Activated T-cell treated with anti-CD3 and anti-CD28 coated beads, Interleukin-2, amount 50 U/mL, for 24 hours (primary cell): ENCODE measurements at regions not wholly inside any gene's neighbourhood (a gene's known extent, or its start where the extent isn't known, plus 50 kb on each side); places are given as distances from the start of the nearest gene placed in this dataset.

Source experiments
- DNase-seq: peaks from one replicate; pipeline ENCODE4 v3.0.0-alpha.2; 2020
- H3K27ac Mint-ChIP-seq: 2 replicates; pipeline ENCODE4 v1.8.0; 2020; ENCODE audit warnings: mild to moderate bottlenecking, mixed read lengths
- H3K27me3 Mint-ChIP-seq: 2 replicates; pipeline ENCODE4 v1.8.0; 2020; ENCODE audit warnings: mixed read lengths
- H3K36me3 Mint-ChIP-seq: 2 replicates; pipeline ENCODE4 v1.8.0; 2020; ENCODE audit warnings: low read depth, mixed read lengths
- H3K4me1 Mint-ChIP-seq: 2 replicates; pipeline ENCODE4 v1.8.0; 2020; ENCODE audit warnings: low read depth, mixed read lengths
- H3K4me3 Mint-ChIP-seq: 2 replicates; pipeline ENCODE4 v1.8.0; 2020; ENCODE audit warnings: mild to moderate bottlenecking, moderate library complexity, mixed read lengths
- H3K9me3 Mint-ChIP-seq: 2 replicates; pipeline ENCODE4 v1.8.0; 2020; ENCODE audit warnings: mixed read lengths

DNA sequence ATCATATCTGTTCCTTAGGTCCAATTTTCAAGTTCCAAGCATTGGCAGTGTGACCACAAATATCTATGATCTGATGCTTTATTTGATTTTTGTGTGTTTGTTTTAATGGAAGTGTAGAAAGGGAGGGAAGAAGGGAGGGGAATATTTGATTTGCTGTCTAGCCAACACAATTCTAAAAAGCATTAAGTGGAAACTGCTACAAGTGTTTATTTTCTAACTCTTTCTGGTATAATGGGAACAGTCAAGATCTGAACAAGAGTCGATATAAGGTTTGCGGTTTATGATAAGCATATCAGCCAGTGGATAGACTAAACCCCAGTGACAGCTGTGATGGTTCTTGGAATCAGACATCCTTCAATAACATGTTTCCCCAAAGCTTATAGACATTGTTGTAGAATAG, 267.8 kb upstream of the SNX7 start:
- Mint-ChIP-seq H3K36me3 (no peaks in the 10 kb centered on the region), H3K4me3 (no peak overlapping the region), H3K27ac (no peak overlapping the region), H3K9me3 (no peaks in the 10 kb centered on the region), H3K4me1 (peaks cover 2% of the 10 kb centered on the region), H3K27me3 (no peaks in the 10 kb centered on the region)
- DNase-seq: no peak

DNA sequence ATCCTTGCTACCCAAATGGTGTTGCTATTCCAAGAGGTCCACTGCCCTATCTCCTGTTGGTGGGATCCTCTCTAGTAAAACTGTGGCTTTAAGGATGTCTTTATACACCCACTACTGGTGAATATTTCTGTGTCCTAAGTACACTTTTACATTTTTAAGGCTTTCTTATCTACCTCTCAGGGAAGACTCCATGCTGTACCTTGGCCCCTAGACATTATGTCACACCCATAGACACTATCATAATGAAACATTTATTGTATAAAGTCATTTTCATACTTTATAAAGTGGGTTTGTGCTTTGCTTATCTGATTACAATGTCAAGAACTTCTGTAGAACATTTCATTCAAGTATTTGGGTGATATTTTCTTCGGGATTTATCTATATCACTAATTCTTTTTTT, 270.3 kb upstream of the SNX7 start:
- H3K4me3 Mint-ChIP-seq: no peak overlapping the region
- no peak for DNase-seq
- H3K36me3 Mint-ChIP-seq: no peaks in the 10 kb centered on the region
- H3K9me3 Mint-ChIP-seq: no peaks in the 10 kb centered on the region
- H3K27ac Mint-ChIP-seq: no peak overlapping the region
- H3K27me3 Mint-ChIP-seq: no peaks in the 10 kb centered on the region
- peaks cover 13% of the 10 kb centered on the region for H3K4me1 Mint-ChIP-seq

DNA sequence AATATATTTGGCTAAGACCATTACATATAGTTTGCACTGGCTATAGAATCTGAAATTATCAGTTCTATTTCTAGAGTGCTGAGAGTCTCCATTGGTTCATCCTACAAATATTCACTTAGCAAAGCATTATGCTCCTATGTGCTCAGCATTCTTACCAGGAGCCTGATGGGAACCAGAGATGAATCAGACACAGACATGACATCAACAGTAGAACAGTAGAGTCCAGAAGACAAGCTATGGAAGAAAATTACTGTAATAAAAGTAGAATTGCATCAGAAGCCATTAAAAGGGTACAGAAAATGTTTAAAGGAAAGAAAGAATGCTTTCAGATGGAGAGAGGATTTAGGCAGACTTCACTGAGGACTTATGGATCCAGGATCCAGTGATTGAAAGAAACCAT, 271.7 kb upstream of the SNX7 start:
- Mint-ChIP-seq H3K9me3 (no peaks in the 10 kb centered on the region), H3K4me3 (no peak overlapping the region), H3K27me3 (no peaks in the 10 kb centered on the region), H3K27ac (no peak overlapping the region), H3K36me3 (no peaks in the 10 kb centered on the region), H3K4me1 (peaks cover 13% of the 10 kb centered on the region)
- DNase-seq: no peak

DNA sequence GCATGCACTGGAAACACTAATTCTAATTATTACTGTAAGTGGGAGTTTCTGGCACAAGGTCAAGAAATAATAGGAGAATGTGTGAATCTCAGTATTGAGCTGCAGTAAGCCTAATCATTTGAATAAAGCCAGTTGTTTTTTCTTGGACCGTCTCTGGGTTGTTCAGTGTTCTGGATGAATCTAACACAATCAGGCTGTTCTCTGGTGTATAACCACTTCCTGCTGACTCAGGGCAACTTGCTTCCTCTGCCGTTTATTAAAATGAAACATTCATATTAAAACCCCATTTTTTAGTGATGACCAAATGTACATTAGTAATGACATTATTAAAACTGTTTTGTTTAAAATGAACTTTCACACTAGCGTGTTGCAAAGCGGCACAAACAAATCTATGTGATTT, 273.1 kb upstream of the SNX7 start:
- H3K4me1 Mint-ChIP-seq: peaks cover 13% of the 10 kb centered on the region
- no peaks in the 10 kb centered on the region for H3K36me3 Mint-ChIP-seq
- no peaks in the 10 kb centered on the region for H3K9me3 Mint-ChIP-seq
- H3K4me3 Mint-ChIP-seq: no peak overlapping the region
- no peaks in the 10 kb centered on the region for H3K27me3 Mint-ChIP-seq
- peak overlapping the region; percentile 35 for H3K27ac Mint-ChIP-seq
- no peak for DNase-seq

DNA sequence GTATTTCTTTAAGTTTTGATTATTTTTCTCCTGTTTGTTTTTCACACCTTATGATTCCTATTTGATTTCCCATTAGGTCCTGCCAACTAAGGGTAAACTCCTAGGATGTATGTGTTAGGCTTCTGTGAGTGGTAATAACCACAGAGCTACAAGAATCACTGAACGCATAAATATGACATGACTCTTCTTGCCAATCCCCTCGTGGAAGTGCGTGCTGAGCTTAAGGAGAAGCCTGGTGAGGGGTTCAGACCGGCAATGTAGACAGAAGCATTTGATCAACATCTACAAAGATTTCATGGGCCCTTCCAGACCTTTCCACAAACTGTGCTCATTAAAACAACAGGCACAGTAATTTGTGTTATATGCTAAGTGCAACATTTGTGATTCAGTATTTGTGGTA, 273.8 kb upstream of the SNX7 start:
- H3K9me3 Mint-ChIP-seq: no peaks in the 10 kb centered on the region
- no peaks in the 10 kb centered on the region for H3K36me3 Mint-ChIP-seq
- H3K4me3 Mint-ChIP-seq: no peak overlapping the region
- no peaks in the 10 kb centered on the region for H3K27me3 Mint-ChIP-seq
- DNase-seq: no peak
- peaks cover 13% of the 10 kb centered on the region for H3K4me1 Mint-ChIP-seq
- no peak overlapping the region for H3K27ac Mint-ChIP-seq

DNA sequence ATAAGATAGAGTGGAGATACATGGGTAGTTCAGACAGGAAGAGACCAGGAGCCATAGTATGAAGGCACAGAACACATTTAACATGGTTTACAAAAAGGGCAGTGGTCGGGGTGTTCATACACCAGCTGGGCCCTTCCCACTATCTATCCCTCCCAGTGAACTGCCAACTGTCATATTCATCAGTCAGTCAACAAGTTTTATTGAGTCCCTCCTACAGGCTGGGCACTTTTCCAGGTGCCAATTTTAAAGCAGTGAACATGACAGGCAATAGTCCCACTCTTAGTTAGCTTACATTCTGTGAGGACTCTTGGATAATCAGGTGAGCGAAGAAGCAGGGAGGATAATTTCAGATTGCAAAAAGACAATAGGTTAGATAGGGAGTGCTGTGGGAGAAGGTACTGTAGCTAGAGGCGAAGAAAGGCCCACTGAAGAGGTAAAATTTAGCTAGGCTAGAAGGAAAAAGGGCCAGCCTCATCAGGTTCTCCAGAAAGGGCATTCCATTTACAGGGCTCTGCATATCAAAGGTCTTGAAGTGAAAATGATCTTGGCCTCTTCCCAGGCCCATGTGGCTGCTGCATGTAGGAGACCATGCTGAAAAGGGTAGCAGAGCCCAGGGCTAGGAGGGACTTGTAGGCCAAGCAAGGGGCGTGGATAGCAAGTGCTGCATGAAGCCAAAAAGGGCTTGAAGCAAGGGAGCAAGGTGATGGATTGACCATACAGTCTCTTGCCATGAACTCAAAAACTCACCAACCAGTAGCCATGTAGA, 274.7 kb upstream of the SNX7 start:
- no peak for DNase-seq
- no peak overlapping the region for H3K27ac Mint-ChIP-seq
- no peaks in the 10 kb centered on the region for H3K36me3 Mint-ChIP-seq
- no peaks in the 10 kb centered on the region for H3K27me3 Mint-ChIP-seq
- H3K4me3 Mint-ChIP-seq: no peak overlapping the region
- H3K9me3 Mint-ChIP-seq: no peaks in the 10 kb centered on the region
- peaks cover 13% of the 10 kb centered on the region for H3K4me1 Mint-ChIP-seq

DNA sequence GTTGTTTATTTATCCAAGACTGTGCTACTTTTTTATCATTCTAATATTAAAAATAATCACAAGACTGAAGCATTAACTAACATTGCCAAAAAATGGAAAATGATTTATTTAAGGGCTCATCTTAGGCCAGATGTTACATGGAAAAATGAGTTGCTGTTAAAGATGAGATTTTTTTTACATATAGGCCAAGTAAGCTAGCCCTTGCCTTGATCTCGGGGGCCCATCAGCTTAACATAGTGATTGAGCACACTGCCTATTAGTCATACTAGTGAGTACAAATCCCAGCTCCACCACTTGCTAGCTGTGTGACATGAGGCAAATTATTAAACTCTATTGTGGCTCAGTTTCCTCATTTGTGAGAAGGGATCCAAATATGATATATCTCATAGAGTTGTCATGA, 275.9 kb upstream of the SNX7 start:
- no peak overlapping the region for H3K27ac Mint-ChIP-seq
- no peak overlapping the region for H3K4me3 Mint-ChIP-seq

DNA sequence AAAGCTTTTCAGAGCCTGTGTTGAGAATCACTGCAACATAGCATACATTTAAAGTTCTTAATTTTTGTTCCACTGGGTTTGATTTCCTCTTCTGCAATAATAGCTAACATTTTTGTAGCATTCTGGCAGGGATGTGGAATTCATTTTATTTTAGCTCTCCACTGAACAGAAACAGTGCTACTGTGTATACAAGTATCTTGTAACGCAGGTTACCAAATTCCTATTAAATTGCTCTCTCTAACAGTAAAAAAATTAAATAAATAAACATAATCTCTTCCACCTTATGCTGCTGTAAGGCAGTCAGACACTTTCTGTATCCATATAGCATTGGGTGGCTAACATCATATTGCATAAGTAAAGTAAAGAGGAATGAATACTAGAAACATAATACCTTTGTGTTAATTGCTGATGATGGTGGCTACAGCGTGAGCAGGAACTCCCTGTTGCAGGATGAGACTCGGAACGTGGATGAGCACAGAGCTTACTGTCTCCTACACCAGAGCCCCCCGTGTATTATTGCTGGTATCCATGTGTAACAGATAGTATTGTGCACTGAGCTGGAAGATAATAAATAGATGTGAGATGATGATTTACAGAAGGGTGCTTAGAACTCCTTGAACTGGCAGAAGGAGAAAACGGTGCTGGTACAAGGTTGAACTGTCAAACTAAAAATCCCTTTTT, 276.9 kb upstream of the SNX7 start:
- H3K9me3 Mint-ChIP-seq: no peaks in the 10 kb centered on the region
- no peaks in the 10 kb centered on the region for H3K27me3 Mint-ChIP-seq
- no peak for DNase-seq
- H3K4me3 Mint-ChIP-seq: no peak overlapping the region
- no peaks in the 10 kb centered on the region for H3K36me3 Mint-ChIP-seq
- peaks cover 13% of the 10 kb centered on the region for H3K4me1 Mint-ChIP-seq
- no peak overlapping the region for H3K27ac Mint-ChIP-seq

More for the DNA sequence above, 275.9 kb upstream of the SNX7 start:
- no peaks in the 10 kb centered on the region for H3K27me3 Mint-ChIP-seq
- peaks cover 13% of the 10 kb centered on the region for H3K4me1 Mint-ChIP-seq
- no peaks in the 10 kb centered on the region for H3K36me3 Mint-ChIP-seq
- DNase-seq: no peak
- H3K9me3 Mint-ChIP-seq: no peaks in the 10 kb centered on the region

DNA sequence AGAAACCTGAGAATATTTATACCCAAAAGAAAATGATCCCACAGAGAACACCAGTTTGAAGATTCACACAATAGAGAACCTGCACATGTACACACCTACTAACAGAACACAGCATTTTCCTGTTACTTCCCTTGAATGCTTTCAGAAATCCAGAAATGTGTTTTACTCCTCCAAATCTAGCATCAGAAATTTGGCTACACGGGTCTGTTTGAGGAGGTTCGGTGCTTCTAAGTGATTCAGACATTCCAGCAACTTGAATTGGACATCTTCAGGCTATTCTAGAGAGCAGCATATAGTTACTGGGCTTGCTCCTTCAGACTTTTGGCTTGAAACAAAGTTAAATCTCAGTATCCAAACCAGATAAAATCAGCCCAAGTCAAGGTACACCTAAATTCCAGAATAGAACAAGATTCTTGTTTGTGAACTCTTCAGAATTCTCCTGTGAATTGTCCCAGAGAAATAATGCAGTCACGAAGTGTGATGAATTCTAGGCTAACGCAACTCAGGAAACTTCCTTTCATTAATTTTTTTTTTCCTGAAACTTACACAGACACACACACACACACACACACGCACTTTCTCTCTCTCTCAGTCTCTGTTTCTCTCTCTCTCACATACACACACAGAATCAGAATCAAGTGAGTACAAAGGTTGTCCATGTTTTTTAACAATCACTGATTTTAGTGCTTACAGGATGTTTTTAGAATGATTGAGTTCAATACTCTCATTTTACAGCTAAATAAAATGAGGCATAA, 278.4 kb upstream of the SNX7 start:
- Mint-ChIP-seq H3K27ac (no peak overlapping the region), H3K4me1 (peaks cover 7% of the 10 kb centered on the region), H3K9me3 (no peaks in the 10 kb centered on the region), H3K27me3 (no peaks in the 10 kb centered on the region), H3K36me3 (no peaks in the 10 kb centered on the region), H3K4me3 (no peak overlapping the region)
- no peak for DNase-seq

DNA sequence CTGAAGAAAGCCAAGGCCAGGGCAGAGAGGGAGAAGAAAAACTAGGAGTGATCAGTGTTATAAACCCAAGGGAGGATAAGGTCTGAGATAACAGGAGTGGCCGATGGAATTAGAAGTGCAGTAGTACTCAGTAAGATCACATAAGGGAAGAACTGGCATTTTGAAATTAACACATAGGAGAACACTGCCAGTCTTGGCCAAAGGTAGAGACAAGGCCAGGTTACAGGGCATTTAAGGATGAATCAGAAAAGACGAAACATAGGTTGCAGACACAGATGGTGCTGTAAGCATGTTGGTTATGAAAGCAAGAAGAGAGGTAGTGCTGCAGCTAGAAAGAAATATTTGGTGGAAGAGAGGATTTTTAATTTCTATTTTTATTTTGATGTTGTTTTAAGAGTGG, 278.9 kb upstream of the SNX7 start:
- no peaks in the 10 kb centered on the region for H3K27me3 Mint-ChIP-seq
- peaks cover 1% of the 10 kb centered on the region for H3K4me1 Mint-ChIP-seq
- no peaks in the 10 kb centered on the region for H3K36me3 Mint-ChIP-seq
- no peaks in the 10 kb centered on the region for H3K9me3 Mint-ChIP-seq
- H3K27ac Mint-ChIP-seq: no peak overlapping the region
- DNase-seq: no peak
- H3K4me3 Mint-ChIP-seq: no peak overlapping the region

DNA sequence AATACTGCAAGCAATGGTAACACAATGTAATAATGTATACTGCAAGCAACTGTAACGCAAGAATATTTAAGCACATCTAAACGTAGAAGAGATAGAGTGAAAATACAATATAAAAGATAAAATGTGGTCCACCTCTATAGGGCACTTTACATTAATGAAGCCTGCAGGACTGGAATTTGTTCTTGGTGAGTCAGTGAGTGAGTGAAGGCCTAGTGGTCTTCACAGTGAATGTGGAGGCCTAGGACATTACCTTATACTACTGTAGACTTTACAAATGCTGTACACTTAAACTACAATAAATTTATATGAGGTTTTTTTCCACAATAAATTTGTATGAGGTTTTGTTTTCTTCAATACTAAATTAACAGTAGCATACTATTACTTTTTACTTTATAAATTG, 287.4 kb upstream of the SNX7 start:
- Mint-ChIP-seq H3K9me3 (no peaks in the 10 kb centered on the region), H3K4me1 (no peaks in the 10 kb centered on the region), H3K4me3 (no peak overlapping the region), H3K36me3 (no peaks in the 10 kb centered on the region), H3K27me3 (no peaks in the 10 kb centered on the region), H3K27ac (no peak overlapping the region)
- no peak for DNase-seq

DNA sequence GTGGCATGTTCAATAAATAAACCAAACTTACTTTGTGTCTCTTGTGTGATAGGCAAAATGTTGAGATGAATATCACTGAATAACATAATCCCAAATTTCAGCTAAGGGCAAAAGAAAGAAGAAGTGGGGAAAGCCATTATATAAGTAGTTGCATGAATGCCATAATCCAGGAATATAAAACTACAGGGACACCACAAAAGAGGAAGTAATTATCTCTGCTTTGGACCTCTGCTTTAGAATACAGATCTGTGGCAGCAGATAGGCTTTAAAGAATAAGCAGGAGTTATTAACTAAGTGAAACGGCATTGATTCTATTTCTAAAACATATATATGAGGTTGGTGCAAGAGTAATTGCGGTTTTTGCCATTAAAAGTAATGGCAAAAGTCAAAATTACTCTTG, 288.5 kb upstream of the SNX7 start:
- Mint-ChIP-seq H3K9me3 (no peaks in the 10 kb centered on the region), H3K4me3 (no peak overlapping the region), H3K36me3 (no peaks in the 10 kb centered on the region), H3K27ac (no peak overlapping the region), H3K4me1 (no peaks in the 10 kb centered on the region), H3K27me3 (no peaks in the 10 kb centered on the region)
- no peak for DNase-seq

DNA sequence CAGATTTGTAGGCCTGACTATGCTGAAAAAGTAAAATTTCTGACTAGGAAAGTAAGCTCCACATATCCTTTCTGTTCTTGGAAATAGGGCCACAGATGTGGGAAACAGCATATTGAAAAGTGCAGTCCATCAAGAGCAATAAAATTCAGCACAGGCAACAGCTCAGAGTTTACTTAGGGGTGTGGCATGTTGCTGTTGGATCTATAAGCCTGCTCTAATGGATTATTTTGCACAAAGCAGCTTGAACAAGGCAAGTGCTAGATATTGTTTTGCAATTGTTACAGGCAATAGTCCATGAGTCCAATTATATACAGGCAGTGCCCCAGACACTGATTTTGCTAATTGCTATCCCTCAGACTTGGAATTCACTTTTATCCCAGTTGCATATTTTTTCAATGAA, 289.8 kb upstream of the SNX7 start:
- no peak overlapping the region for H3K4me3 Mint-ChIP-seq
- no peaks in the 10 kb centered on the region for H3K27me3 Mint-ChIP-seq
- H3K27ac Mint-ChIP-seq: no peak overlapping the region
- no peaks in the 10 kb centered on the region for H3K36me3 Mint-ChIP-seq
- H3K4me1 Mint-ChIP-seq: no peaks in the 10 kb centered on the region
- H3K9me3 Mint-ChIP-seq: no peaks in the 10 kb centered on the region
- DNase-seq: no peak

DNA sequence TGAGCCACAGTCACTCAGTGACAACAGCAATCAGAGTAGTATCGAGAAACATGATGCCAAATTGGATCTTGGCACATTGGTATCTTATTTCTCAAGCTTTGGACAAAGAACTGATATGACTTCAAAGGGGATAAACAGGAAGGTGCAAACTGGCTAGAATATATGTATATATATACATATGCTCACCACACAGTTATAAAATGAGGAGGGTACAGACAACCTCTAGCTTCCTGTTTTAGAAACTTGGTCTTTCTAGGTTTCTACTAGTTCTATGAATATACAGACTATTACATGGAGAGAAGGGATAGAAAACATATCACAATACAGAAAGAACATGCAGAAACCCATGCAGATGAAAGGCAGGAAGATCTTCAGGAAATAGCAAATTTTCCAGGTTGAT, 292.1 kb upstream of the SNX7 start:
- Mint-ChIP-seq H3K4me1 (no peaks in the 10 kb centered on the region), H3K4me3 (no peak overlapping the region), H3K9me3 (no peaks in the 10 kb centered on the region), H3K36me3 (no peaks in the 10 kb centered on the region), H3K27ac (no peak overlapping the region), H3K27me3 (no peaks in the 10 kb centered on the region)
- no peak for DNase-seq

DNA sequence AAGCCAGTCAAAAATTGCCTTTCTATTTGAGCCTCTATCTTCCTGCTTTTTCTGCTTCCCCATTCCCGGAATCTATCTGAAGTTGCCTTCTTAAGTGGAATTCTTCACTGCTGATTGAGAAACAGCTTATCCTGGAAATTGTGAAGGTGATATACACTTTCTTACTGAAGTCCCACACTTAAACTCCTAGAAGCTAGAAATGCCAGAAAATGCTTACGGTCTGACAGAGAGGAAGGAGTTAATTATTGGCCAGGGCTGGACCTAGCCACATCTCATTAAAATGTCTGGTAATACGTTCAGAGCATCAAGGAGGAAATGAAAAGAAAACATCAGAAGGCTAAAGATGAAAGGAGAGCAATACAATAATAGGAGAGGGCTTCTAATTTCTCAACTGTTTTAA, 292.5 kb upstream of the SNX7 start:
- H3K27ac Mint-ChIP-seq: no peak overlapping the region
- H3K4me3 Mint-ChIP-seq: no peak overlapping the region

More for the DNA sequence above, 292.5 kb upstream of the SNX7 start:
- no peaks in the 10 kb centered on the region for H3K9me3 Mint-ChIP-seq
- no peaks in the 10 kb centered on the region for H3K36me3 Mint-ChIP-seq
- H3K27me3 Mint-ChIP-seq: no peaks in the 10 kb centered on the region
- H3K4me1 Mint-ChIP-seq: no peaks in the 10 kb centered on the region
- no peak for DNase-seq
